Panc1 (cell line): ENCODE measurements at regions not wholly inside any gene's neighbourhood (a gene's known extent, or its start where the extent isn't known, plus 50 kb on each side); places are given as distances from the start of the nearest gene placed in this dataset.

ENCODE experiments used
- ATAC-seq: fragments of 200-7000 bp; cut with Tn5 transposase; 2 replicates; pipeline ENCODE4 v1.9.1; 2020; ENCODE audit warnings: mild to moderate bottlenecking, moderate library complexity
- BruUV-seq: library from RNA; stranded (reverse); fragments of 400-500 nt; replicated peaks from 2 replicates; lab custom pipeline; 2021; lab: Mats Ljungman, UMichigan
- CTCF ChIA-PET: fragments of 300-600 bp; sonication (Branson Sonifier 250); formaldehyde crosslinking; loops from one replicate; lab custom pipeline; 2022; ENCODE audit warnings: antibody characterized with exemption; lab: Charles Lee
- POLR2A ChIA-PET: fragments of 300-600 bp; sonication (Branson Sonifier 250); formaldehyde crosslinking; loops from one replicate; lab custom pipeline; 2022; ENCODE audit warnings: antibody characterized with exemption; lab: Charles Lee
- DNase-seq: peaks from one replicate; pipeline ENCODE4 v3.0.0-alpha.2; 2010; ENCODE audit warnings: low read depth, low spot score
- H3K27ac ChIP-seq: 2 replicates; pipeline ENCODE4 v1.5.1; 2011; ENCODE audit warnings: mild to moderate bottlenecking, low read length, inconsistent platforms
- H3K27me3 ChIP-seq: fragments of 200-500 bp; sonication (Bioruptor generic); 2 replicates; pipeline ENCODE4 v1.6.0; 2014; ENCODE audit warnings: low read length, inconsistent platforms; ENCODE audit not compliant: control insufficient read depth, insufficient read depth
- H3K36me3 ChIP-seq: fragments of 200-500 bp; sonication (Bioruptor generic); 2 replicates; pipeline ENCODE4 v1.5.1; 2014; ENCODE audit warnings: inconsistent platforms, mild to moderate bottlenecking, low read length, moderate library complexity; ENCODE audit not compliant: control insufficient read depth, insufficient read depth
- H3K4me1 ChIP-seq: 2 replicates; pipeline ENCODE4 v1.5.1; 2011; ENCODE audit warnings: inconsistent platforms, mild to moderate bottlenecking, low read length, moderate library complexity; ENCODE audit not compliant: control insufficient read depth, insufficient read depth
- H3K4me3 ChIP-seq, 2 experiments: 2 replicates each; pipeline ENCODE4 v1.5.1; 2011 to 2012; ENCODE audit warnings: low read depth in 2 of 2, low read length in 2 of 2, mild to moderate bottlenecking in 2 of 2, inconsistent platforms in 1 of 2, moderate library complexity in 1 of 2
- H3K9me3 ChIP-seq: fragments of 200-500 bp; sonication (Bioruptor generic); 2 replicates; pipeline ENCODE4 v1.5.1; 2014; ENCODE audit warnings: low read depth, mild to moderate bottlenecking, inconsistent platforms, low read length, moderate library complexity; ENCODE audit not compliant: control insufficient read depth, insufficient read depth
- POLR2AphosphoS5 ChIP-seq: IDR thresholded peaks from 2 replicates; pipeline ENCODE4 v1.6.1; 2012; ENCODE audit warnings: mild to moderate bottlenecking, low read depth, low read length, moderate library complexity
- SIN3A ChIP-seq: IDR thresholded peaks from 2 replicates; pipeline ENCODE4 v1.6.1; 2012; ENCODE audit warnings: low read depth, mild to moderate bottlenecking, low read length, moderate library complexity, borderline replicate concordance; ENCODE audit not compliant: insufficient read depth
- TCF7L2 ChIP-seq: IDR thresholded peaks from 2 replicates; pipeline ENCODE4 v1.6.1; 2011; ENCODE audit warnings: mild to moderate bottlenecking, low read depth, low read length, inconsistent platforms
- in situ Hi-C: cut with HindIII; loops from 2 replicates; pipeline ENCODE4 v1.10.0; 2016; ENCODE audit warnings: low sequenced_read_pairs, low pct_unique_long_range_greater_than_20kb
- intact Hi-C: fragments of 100-400 bp; cut with micrococcal nuclease; formaldehyde crosslinking; loops from one replicate; pipeline ENCODE4 v1.10.0; 2022; ENCODE audit not compliant: unreplicated experiment
- TF ChIP-seq, protein P1 (sequence below), 2 experiments: IDR thresholded peaks; 2 replicates each; pipeline ENCODE4 v1.6.1; 2011 to 2012; ENCODE audit warnings: low read depth in 2 of 2, control low read depth in 1 of 2, low read length in 1 of 2, mild to moderate bottlenecking in 1 of 2, moderate library complexity in 1 of 2; ENCODE audit not compliant: insufficient read depth in 1 of 2
- TF ChIP-seq, protein P2 (sequence below): fragments of 450-650 bp; IDR thresholded peaks from 2 replicates; pipeline ENCODE4 v1.5.1; 2017; ENCODE audit warnings: mild to moderate bottlenecking

DNA sequence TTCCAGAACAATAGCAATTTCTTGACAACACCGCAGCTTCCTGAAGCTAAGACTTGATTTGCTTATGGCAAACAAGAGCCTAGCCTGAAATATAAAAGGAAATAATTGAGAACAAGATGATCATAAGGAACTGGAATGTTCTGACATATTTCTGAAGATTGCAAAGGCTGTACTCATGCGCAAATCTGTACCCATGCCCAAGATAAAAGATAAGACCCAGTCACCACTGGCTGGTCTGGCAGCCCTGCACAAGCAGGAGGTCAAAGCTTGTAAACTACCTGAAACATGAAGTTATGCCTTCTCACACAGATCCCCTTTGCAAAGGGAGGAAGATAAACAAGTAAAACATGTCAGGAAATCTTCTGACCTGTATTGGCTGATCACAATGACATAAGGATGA, 160.8 kb upstream of the GYPC start:
- Histone ChIP-seq H3K36me3 (no peaks in the 10 kb centered on the region), H3K9me3 (no peaks in the 10 kb centered on the region), H3K27ac (no peak overlapping the region), H3K4me1 (no peaks in the 10 kb centered on the region), H3K27me3 (no peaks in the 10 kb centered on the region), H3K4me3 (no peak overlapping the region)
- in situ Hi-C loops (no loop called here), intact Hi-C loops (no loop called here)
- DNase-seq (no peak), ATAC-seq (no peak)
- POLR2A ChIA-PET = no interaction called here
- TF ChIP-seq POLR2AphosphoS5 = no peak
- TF ChIP-seq TCF7L2 = no peak
- TF ChIP-seq, protein P1, sequence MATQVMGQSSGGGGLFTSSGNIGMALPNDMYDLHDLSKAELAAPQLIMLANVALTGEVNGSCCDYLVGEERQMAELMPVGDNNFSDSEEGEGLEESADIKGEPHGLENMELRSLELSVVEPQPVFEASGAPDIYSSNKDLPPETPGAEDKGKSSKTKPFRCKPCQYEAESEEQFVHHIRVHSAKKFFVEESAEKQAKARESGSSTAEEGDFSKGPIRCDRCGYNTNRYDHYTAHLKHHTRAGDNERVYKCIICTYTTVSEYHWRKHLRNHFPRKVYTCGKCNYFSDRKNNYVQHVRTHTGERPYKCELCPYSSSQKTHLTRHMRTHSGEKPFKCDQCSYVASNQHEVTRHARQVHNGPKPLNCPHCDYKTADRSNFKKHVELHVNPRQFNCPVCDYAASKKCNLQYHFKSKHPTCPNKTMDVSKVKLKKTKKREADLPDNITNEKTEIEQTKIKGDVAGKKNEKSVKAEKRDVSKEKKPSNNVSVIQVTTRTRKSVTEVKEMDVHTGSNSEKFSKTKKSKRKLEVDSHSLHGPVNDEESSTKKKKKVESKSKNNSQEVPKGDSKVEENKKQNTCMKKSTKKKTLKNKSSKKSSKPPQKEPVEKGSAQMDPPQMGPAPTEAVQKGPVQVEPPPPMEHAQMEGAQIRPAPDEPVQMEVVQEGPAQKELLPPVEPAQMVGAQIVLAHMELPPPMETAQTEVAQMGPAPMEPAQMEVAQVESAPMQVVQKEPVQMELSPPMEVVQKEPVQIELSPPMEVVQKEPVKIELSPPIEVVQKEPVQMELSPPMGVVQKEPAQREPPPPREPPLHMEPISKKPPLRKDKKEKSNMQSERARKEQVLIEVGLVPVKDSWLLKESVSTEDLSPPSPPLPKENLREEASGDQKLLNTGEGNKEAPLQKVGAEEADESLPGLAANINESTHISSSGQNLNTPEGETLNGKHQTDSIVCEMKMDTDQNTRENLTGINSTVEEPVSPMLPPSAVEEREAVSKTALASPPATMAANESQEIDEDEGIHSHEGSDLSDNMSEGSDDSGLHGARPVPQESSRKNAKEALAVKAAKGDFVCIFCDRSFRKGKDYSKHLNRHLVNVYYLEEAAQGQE (IDR thresholded peaks at IDR 0.05; ENCODE audit: insufficient read depth in 1 of 2, low read depth in 2 of 2, low read length in 1 of 2) = no peak
- TF ChIP-seq, protein P2, sequence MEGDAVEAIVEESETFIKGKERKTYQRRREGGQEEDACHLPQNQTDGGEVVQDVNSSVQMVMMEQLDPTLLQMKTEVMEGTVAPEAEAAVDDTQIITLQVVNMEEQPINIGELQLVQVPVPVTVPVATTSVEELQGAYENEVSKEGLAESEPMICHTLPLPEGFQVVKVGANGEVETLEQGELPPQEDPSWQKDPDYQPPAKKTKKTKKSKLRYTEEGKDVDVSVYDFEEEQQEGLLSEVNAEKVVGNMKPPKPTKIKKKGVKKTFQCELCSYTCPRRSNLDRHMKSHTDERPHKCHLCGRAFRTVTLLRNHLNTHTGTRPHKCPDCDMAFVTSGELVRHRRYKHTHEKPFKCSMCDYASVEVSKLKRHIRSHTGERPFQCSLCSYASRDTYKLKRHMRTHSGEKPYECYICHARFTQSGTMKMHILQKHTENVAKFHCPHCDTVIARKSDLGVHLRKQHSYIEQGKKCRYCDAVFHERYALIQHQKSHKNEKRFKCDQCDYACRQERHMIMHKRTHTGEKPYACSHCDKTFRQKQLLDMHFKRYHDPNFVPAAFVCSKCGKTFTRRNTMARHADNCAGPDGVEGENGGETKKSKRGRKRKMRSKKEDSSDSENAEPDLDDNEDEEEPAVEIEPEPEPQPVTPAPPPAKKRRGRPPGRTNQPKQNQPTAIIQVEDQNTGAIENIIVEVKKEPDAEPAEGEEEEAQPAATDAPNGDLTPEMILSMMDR = no peak
- TF ChIP-seq SIN3A = no peak
- no TSS peak for BruUV-seq
- CTCF ChIA-PET = no interaction called here

DNA sequence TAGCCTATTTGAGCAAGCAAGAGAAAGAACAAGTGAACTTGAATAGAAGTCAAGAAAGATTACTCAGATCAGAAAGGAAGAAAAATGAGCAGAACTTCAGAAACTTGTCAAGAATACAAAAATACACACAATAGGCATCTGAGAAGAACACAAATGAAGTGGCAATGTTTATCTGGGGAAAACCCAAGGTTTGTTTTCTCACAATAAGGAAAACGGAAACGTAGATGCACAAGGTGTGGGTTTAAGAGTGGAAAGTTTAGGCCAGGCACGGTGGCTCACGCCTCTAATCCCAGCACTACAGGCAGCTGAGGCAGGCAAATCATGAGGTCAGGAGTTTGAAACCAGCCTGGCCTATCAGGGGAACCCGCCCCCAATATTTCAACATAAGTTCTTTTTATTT, 159.5 kb upstream of the GYPC start:
- Histone ChIP-seq H3K36me3 (no peaks in the 10 kb centered on the region), H3K27me3 (no peaks in the 10 kb centered on the region), H3K27ac (no peak overlapping the region), H3K4me1 (no peaks in the 10 kb centered on the region), H3K4me3 (no peak overlapping the region), H3K9me3 (no peaks in the 10 kb centered on the region)
- ATAC-seq (no peak), DNase-seq (no peak)
- in situ Hi-C loops = no loop called here
- ChIA-PET CTCF (no interaction called here), POLR2A (no interaction called here)
- intact Hi-C loops = no loop called here
- BruUV-seq = no TSS peak
- TF ChIP-seq, protein P1 (IDR thresholded peaks at IDR 0.05; ENCODE audit: insufficient read depth in 1 of 2, low read depth in 2 of 2, low read length in 1 of 2) = no peak
- TF ChIP-seq POLR2AphosphoS5 (no peak), SIN3A (no peak), TCF7L2 (no peak)
- TF ChIP-seq, protein P2 = no peak
